ENCODE measurements at regions not wholly inside any gene's neighbourhood (a gene's known extent, or its start where the extent isn't known, plus 50 kb on each side); places are given as distances from the start of the nearest gene placed in this dataset.
A peak's percentile ranks its signal among the peaks of the same experiment; 100 is the strongest.

DNA sequence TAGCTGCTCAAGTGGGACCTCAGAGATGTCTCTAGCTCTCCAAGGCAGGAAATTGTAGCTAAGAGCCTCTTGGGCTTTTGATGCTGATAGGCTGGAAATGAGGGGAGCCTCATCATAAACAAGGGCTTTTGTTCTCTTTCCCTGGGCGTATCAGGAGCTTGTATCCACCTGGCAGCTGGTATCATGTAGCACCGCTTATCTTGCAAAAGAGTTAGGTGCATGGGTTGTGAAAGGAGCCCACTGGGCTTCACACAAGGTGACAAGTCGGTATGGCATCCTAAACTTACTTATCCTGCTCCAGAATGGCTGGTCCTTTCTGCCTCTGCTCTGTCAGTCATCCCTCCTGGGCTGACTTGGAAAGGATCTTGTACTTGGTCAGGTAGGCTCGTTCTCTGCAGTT, 565.8 kb downstream of the GRXCR1 start:
- Mint-ChIP-seq H3K36me3 (ENCODE audit: unreplicated experiment) (no peaks in the 10 kb centered on the region), H3K27me3 (ENCODE audit: unreplicated experiment) (no peaks in the 10 kb centered on the region), H3K4me1 (ENCODE audit: unreplicated experiment) (peaks cover 27% of the 10 kb centered on the region), H3K9me3 (ENCODE audit: unreplicated experiment) (no peaks in the 10 kb centered on the region), H3K27ac (ENCODE audit: unreplicated experiment) (no peak overlapping the region), H3K4me3 (ENCODE audit: unreplicated experiment) (no peak overlapping the region)
- no peak for TF ChIP-seq CTCF (IDR thresholded peaks at IDR 0.05)
- DNase-seq (ENCODE audit: extremely low spot score, unreplicated experiment) = no peak

DNA sequence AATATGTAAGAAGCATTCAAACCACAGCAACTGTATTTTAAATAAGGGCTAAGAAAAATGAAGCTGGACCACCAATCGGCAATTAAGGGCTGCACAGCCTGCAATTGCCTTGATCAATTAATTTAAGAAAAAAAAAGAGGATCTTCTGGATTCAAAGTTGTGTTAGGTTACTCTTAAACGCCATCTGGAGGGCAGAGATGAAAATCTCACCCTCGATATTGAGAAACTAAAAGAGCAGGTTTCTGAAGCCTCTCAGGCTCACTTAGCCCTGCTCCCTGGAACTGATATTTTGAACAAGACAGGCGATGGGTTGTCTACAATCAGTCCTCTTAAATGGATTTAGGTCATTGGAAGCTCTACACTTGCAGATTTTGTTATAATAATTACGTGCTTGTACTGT, 579.4 kb downstream of the GRXCR1 start:
- H3K27me3 Mint-ChIP-seq (ENCODE audit: unreplicated experiment) = peaks cover 2% of the 10 kb centered on the region
- H3K4me3 Mint-ChIP-seq (ENCODE audit: unreplicated experiment) = no peak overlapping the region
- H3K9me3 Mint-ChIP-seq (ENCODE audit: unreplicated experiment) = peaks cover 42% of the 10 kb centered on the region
- no peak overlapping the region for H3K27ac Mint-ChIP-seq (ENCODE audit: unreplicated experiment)
- TF ChIP-seq CTCF (IDR thresholded peaks at IDR 0.05) = peak; percentile 23
- no peaks in the 10 kb centered on the region for H3K36me3 Mint-ChIP-seq (ENCODE audit: unreplicated experiment)
- no peak for DNase-seq (ENCODE audit: extremely low spot score, unreplicated experiment)
- H3K4me1 Mint-ChIP-seq (ENCODE audit: unreplicated experiment) = no peaks in the 10 kb centered on the region

GRCh38 chr4:43481526-43481925, 589.0 kb downstream of the GRXCR1 start:
- TF ChIP-seq CTCF (IDR thresholded peaks at IDR 0.05) = no peak
- H3K27me3 Mint-ChIP-seq (ENCODE audit: unreplicated experiment) = no peaks in the 10 kb centered on the region
- H3K27ac Mint-ChIP-seq (ENCODE audit: unreplicated experiment) = no peak overlapping the region
- H3K9me3 Mint-ChIP-seq (ENCODE audit: unreplicated experiment) = peaks cover 8% of the 10 kb centered on the region
- no peaks in the 10 kb centered on the region for H3K36me3 Mint-ChIP-seq (ENCODE audit: unreplicated experiment)
- no peaks in the 10 kb centered on the region for H3K4me1 Mint-ChIP-seq (ENCODE audit: unreplicated experiment)
- DNase-seq (ENCODE audit: extremely low spot score, unreplicated experiment) = no peak
- H3K4me3 Mint-ChIP-seq (ENCODE audit: unreplicated experiment) = no peak overlapping the region

DNA sequence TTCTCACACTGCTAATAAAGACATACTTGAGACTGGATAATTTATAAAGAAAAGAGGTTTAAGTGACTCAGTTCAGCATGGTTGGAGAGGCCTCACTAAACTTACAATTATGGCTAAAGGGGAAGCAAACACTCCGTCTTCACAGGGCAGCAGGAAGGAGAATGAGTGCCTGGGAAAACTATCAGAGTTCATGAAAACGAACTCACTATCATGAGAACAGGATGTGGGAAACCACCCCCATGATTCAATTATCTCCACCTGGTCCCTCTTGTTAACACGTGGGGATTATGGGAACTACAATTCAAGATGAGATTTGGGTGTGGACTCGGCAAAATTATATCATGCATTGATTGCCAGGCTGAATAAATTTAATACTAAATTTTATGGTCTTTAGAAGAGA, 592.7 kb downstream of the GRXCR1 start:
- H3K36me3 Mint-ChIP-seq (ENCODE audit: unreplicated experiment) = no peaks in the 10 kb centered on the region
- no peak overlapping the region for H3K27ac Mint-ChIP-seq (ENCODE audit: unreplicated experiment)
- TF ChIP-seq CTCF (IDR thresholded peaks at IDR 0.05) = no peak
- no peak for DNase-seq (ENCODE audit: extremely low spot score, unreplicated experiment)
- no peaks in the 10 kb centered on the region for H3K27me3 Mint-ChIP-seq (ENCODE audit: unreplicated experiment)
- no peaks in the 10 kb centered on the region for H3K4me1 Mint-ChIP-seq (ENCODE audit: unreplicated experiment)
- no peak overlapping the region for H3K4me3 Mint-ChIP-seq (ENCODE audit: unreplicated experiment)
- H3K9me3 Mint-ChIP-seq (ENCODE audit: unreplicated experiment) = no peaks in the 10 kb centered on the region

DNA sequence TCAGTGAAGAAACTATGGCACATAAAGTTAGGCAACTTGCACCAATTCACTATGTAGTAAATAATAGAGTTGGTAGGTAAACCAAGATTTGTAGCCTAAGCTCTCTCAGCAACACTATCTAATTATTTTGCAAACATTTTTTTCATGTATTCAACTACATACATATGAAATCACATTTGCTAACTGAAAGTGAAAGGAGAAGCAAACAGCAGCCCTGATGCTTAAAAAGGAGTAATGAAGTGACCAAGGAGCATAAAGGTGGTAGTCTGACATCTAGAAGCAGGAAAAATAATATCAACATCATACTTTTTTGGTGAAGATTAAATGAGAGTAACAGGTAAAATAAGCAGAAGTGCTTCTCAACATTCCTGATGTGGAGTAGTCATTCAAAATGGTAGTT, 603.7 kb downstream of the GRXCR1 start:
- Mint-ChIP-seq H3K27ac (ENCODE audit: unreplicated experiment) (no peak overlapping the region), H3K36me3 (ENCODE audit: unreplicated experiment) (no peaks in the 10 kb centered on the region), H3K4me1 (ENCODE audit: unreplicated experiment) (no peaks in the 10 kb centered on the region), H3K9me3 (ENCODE audit: unreplicated experiment) (no peaks in the 10 kb centered on the region), H3K4me3 (ENCODE audit: unreplicated experiment) (no peak overlapping the region), H3K27me3 (ENCODE audit: unreplicated experiment) (peaks cover 12% of the 10 kb centered on the region)
- TF ChIP-seq CTCF (IDR thresholded peaks at IDR 0.05) = no peak
- no peak for DNase-seq (ENCODE audit: extremely low spot score, unreplicated experiment)
